ENCODE measurements at regions not wholly inside any gene's neighbourhood (a gene's known extent, or its start where the extent isn't known, plus 50 kb on each side); places are given as distances from the start of the nearest gene placed in this dataset.

GRCh38 chr2:58951722-58952121, 710.6 kb upstream of the FANCL start:
- ChIA-PET POLR2A (no interaction called here), CTCF (no interaction called here)
- no peak for ATAC-seq
- Mint-ChIP-seq H3K27ac (no peak overlapping the region), H3K36me3 (ENCODE audit: low read depth) (no peaks in the 10 kb centered on the region), H3K27me3 (no peaks in the 10 kb centered on the region), H3K4me1 (no peaks in the 10 kb centered on the region), H3K9me3 (ENCODE audit: low read depth) (no peaks in the 10 kb centered on the region), H3K4me3 (no peak overlapping the region)
- no peak for DNase-seq
- intact Hi-C loops (cut with DNase I, micrococcal nuclease), result no loop called here

- intact Hi-C loops (cut with DNase I, micrococcal nuclease), result no loop called here
- Mint-ChIP-seq H3K36me3 (ENCODE audit: low read depth) (no peaks in the 10 kb centered on the region), H3K27ac (no peak overlapping the region), H3K4me1 (no peaks in the 10 kb centered on the region), H3K27me3 (no peaks in the 10 kb centered on the region), H3K9me3 (ENCODE audit: low read depth) (no peaks in the 10 kb centered on the region), H3K4me3 (no peak overlapping the region)
- DNase-seq, result no peak
- ATAC-seq, result no peak
- POLR2A ChIA-PET, result no interaction called here
- CTCF ChIA-PET, result interaction anchor here (0.6 kb wide), 1 partner anchor 563 kb away, joined by 3 read pairs; no protein-coding TSS in a partner anchor
These were observed 709.8 kb upstream of the FANCL start for GRCh38 chr2:58950795-58951462.

GRCh38 chr2:58939388-58939787, 698.3 kb upstream of the FANCL start:
- ATAC-seq (no peak), DNase-seq (no peak)
- ChIA-PET POLR2A (no interaction called here), CTCF (no interaction called here)
- Mint-ChIP-seq H3K4me1 (no peaks in the 10 kb centered on the region), H3K36me3 (ENCODE audit: low read depth) (no peaks in the 10 kb centered on the region), H3K4me3 (no peak overlapping the region), H3K27ac (no peak overlapping the region), H3K27me3 (no peaks in the 10 kb centered on the region), H3K9me3 (ENCODE audit: low read depth) (peaks cover 9% of the 10 kb centered on the region)
- intact Hi-C loops (cut with DNase I, micrococcal nuclease), result no loop called here

GRCh38 chr2:58938988-58939387, 697.9 kb upstream of the FANCL start:
- ATAC-seq, result no peak
- H3K36me3 Mint-ChIP-seq (ENCODE audit: low read depth), result no peaks in the 10 kb centered on the region
- H3K4me1 Mint-ChIP-seq, result no peaks in the 10 kb centered on the region
- H3K9me3 Mint-ChIP-seq (ENCODE audit: low read depth), result peaks cover 9% of the 10 kb centered on the region
- no peak for DNase-seq
- intact Hi-C loops (cut with DNase I, micrococcal nuclease), result no loop called here
- no peaks in the 10 kb centered on the region for H3K27me3 Mint-ChIP-seq
- H3K27ac Mint-ChIP-seq, result no peak overlapping the region
- POLR2A ChIA-PET, result no interaction called here
- no peak overlapping the region for H3K4me3 Mint-ChIP-seq
- CTCF ChIA-PET, result no interaction called here

GRCh38 chr2:58932801-58933200, 691.7 kb upstream of the FANCL start:
- Mint-ChIP-seq H3K27me3 (no peaks in the 10 kb centered on the region), H3K9me3 (ENCODE audit: low read depth) (no peaks in the 10 kb centered on the region), H3K4me1 (no peaks in the 10 kb centered on the region), H3K36me3 (ENCODE audit: low read depth) (no peaks in the 10 kb centered on the region), H3K4me3 (no peak overlapping the region), H3K27ac (no peak overlapping the region)
- POLR2A ChIA-PET, result no interaction called here
- CTCF ChIA-PET, result no interaction called here
- intact Hi-C loops (cut with DNase I, micrococcal nuclease), result no loop called here
- DNase-seq (no peak), ATAC-seq (no peak)

- DNase-seq, result no peak
- no peaks in the 10 kb centered on the region for H3K9me3 Mint-ChIP-seq (ENCODE audit: low read depth)
- POLR2A ChIA-PET, result no interaction called here
- intact Hi-C loops (cut with DNase I, micrococcal nuclease), result no loop called here
- H3K4me1 Mint-ChIP-seq, result no peaks in the 10 kb centered on the region
- no peak for ATAC-seq
- no peaks in the 10 kb centered on the region for H3K27me3 Mint-ChIP-seq
- no peaks in the 10 kb centered on the region for H3K36me3 Mint-ChIP-seq (ENCODE audit: low read depth)
- no peak overlapping the region for H3K27ac Mint-ChIP-seq
- CTCF ChIA-PET, result no interaction called here
- no peak overlapping the region for H3K4me3 Mint-ChIP-seq
These were observed 689.4 kb upstream of the FANCL start for GRCh38 chr2:58930537-58930936.

- H3K9me3 Mint-ChIP-seq (ENCODE audit: low read depth), result no peaks in the 10 kb centered on the region
- ATAC-seq (no peak), DNase-seq (no peak)
- ChIA-PET POLR2A (no interaction called here), CTCF (interaction anchor here (1.1 kb wide), 1 partner anchor 21 kb away, joined by 3 read pairs; no protein-coding TSS in a partner anchor)
- H3K4me1 Mint-ChIP-seq, result no peaks in the 10 kb centered on the region
- no peak overlapping the region for H3K27ac Mint-ChIP-seq
- no peaks in the 10 kb centered on the region for H3K36me3 Mint-ChIP-seq (ENCODE audit: low read depth)
- H3K4me3 Mint-ChIP-seq, result no peak overlapping the region
- intact Hi-C loops (cut with DNase I, micrococcal nuclease), result no loop called here
- H3K27me3 Mint-ChIP-seq, result no peaks in the 10 kb centered on the region
These were observed 687.8 kb upstream of the FANCL start for GRCh38 chr2:58928973-58929372.

GRCh38 chr2:58928391-58928790, 687.3 kb upstream of the FANCL start:
- Mint-ChIP-seq H3K4me3 (no peak overlapping the region), H3K27ac (no peak overlapping the region), H3K9me3 (ENCODE audit: low read depth) (no peaks in the 10 kb centered on the region), H3K4me1 (no peaks in the 10 kb centered on the region), H3K36me3 (ENCODE audit: low read depth) (no peaks in the 10 kb centered on the region), H3K27me3 (no peaks in the 10 kb centered on the region)
- POLR2A ChIA-PET, result no interaction called here
- DNase-seq (no peak), ATAC-seq (no peak)
- CTCF ChIA-PET, result interaction anchor here (1.1 kb wide), 1 partner anchor 20 kb away, joined by 3 read pairs; no protein-coding TSS in a partner anchor
- intact Hi-C loops (cut with DNase I, micrococcal nuclease), result no loop called here

GRCh38 chr2:58926112-58926511, 685.0 kb upstream of the FANCL start:
- Mint-ChIP-seq H3K27ac (no peak overlapping the region), H3K4me3 (no peak overlapping the region), H3K27me3 (no peaks in the 10 kb centered on the region), H3K4me1 (no peaks in the 10 kb centered on the region), H3K9me3 (ENCODE audit: low read depth) (no peaks in the 10 kb centered on the region), H3K36me3 (ENCODE audit: low read depth) (no peaks in the 10 kb centered on the region)
- ATAC-seq (no peak), DNase-seq (no peak)
- CTCF ChIA-PET, result no interaction called here
- POLR2A ChIA-PET, result interaction anchor here (0.6 kb wide), 1 partner anchor 21 kb away, joined by 4 read pairs; no protein-coding TSS in a partner anchor
- intact Hi-C loops (cut with DNase I, micrococcal nuclease), result no loop called here

- Mint-ChIP-seq H3K4me1 (no peaks in the 10 kb centered on the region), H3K36me3 (ENCODE audit: low read depth) (no peaks in the 10 kb centered on the region), H3K27me3 (no peaks in the 10 kb centered on the region), H3K4me3 (no peak overlapping the region), H3K27ac (no peak overlapping the region), H3K9me3 (ENCODE audit: low read depth) (no peaks in the 10 kb centered on the region)
- ChIA-PET POLR2A (interaction anchor here (0.6 kb wide), 1 partner anchor 21 kb away, joined by 4 read pairs; no protein-coding TSS in a partner anchor), CTCF (no interaction called here)
- no peak for ATAC-seq
- no peak for DNase-seq
- intact Hi-C loops (cut with DNase I, micrococcal nuclease), result no loop called here
These were observed 684.6 kb upstream of the FANCL start for GRCh38 chr2:58925676-58926081.

GRCh38 chr2:58923869-58924268, 682.7 kb upstream of the FANCL start:
- Mint-ChIP-seq H3K9me3 (ENCODE audit: low read depth) (no peaks in the 10 kb centered on the region), H3K27me3 (no peaks in the 10 kb centered on the region), H3K27ac (no peak overlapping the region), H3K4me3 (no peak overlapping the region), H3K36me3 (ENCODE audit: low read depth) (no peaks in the 10 kb centered on the region), H3K4me1 (no peaks in the 10 kb centered on the region)
- intact Hi-C loops (cut with DNase I, micrococcal nuclease), result no loop called here
- CTCF ChIA-PET, result interaction anchor here (0.6 kb wide), 1 partner anchor 17 kb away, joined by 3 read pairs; no protein-coding TSS in a partner anchor
- no peak for ATAC-seq
- POLR2A ChIA-PET, result interaction anchor here (0.6 kb wide), 1 partner anchor 59 kb away, joined by 3 read pairs; no protein-coding TSS in a partner anchor
- DNase-seq, result no peak

GRCh38 chr2:58922245-58922644, 681.1 kb upstream of the FANCL start:
- Mint-ChIP-seq H3K27me3 (no peaks in the 10 kb centered on the region), H3K36me3 (ENCODE audit: low read depth) (no peaks in the 10 kb centered on the region), H3K4me3 (no peak overlapping the region), H3K9me3 (ENCODE audit: low read depth) (no peaks in the 10 kb centered on the region), H3K27ac (no peak overlapping the region), H3K4me1 (no peaks in the 10 kb centered on the region)
- CTCF ChIA-PET, result no interaction called here
- intact Hi-C loops (cut with DNase I, micrococcal nuclease), result no loop called here
- ATAC-seq, result no peak
- POLR2A ChIA-PET, result no interaction called here
- DNase-seq, result no peak
